SK-N-MC (cell line): ENCODE measurements at regions not wholly inside any gene's neighbourhood (a gene's known extent, or its start where the extent isn't known, plus 50 kb on each side); places are given as distances from the start of the nearest gene placed in this dataset.

ENCODE experiments used
- EZH2 ChIP-seq: fragments of 200-600 bp; sonication (generic); IDR thresholded peaks from one replicate; pipeline ENCODE4 v1.6.1; 2017; ENCODE audit warnings: antibody characterized with exemption
- POLR2AphosphoS5 ChIP-seq: IDR thresholded peaks from 2 replicates; pipeline ENCODE4 v1.6.1; 2012; ENCODE audit warnings: mild to moderate bottlenecking, low read depth, low read length, borderline replicate concordance

DNA sequence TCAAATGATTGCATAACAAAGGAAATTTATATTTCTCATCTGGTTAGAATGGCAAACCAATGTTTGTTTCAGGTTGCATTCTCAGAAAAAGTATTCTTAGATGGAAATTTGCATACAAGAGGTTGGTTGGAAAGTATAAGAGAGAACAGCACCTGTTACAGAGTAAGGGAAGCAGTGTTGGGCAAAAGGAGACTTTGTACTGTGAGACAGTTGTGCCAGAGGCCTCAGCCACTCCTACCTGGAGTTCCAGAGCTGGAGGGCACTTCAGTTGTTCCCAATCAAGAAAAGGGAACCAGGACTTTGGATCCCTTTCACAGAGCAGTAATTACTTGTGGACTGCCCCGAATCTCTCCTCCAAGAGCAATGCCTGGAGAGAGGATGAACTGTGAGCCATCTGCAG is 81.8 kb downstream of the SPRY2 start:
- TF ChIP-seq POLR2AphosphoS5, result no peak
- no peak for TF ChIP-seq EZH2
